ENCODE measurements at regions not wholly inside any gene's neighbourhood (a gene's known extent, or its start where the extent isn't known, plus 50 kb on each side); places are given as distances from the start of the nearest gene placed in this dataset.

GRCh38 chr14:64645220-64645892 is 58.9 kb upstream of the PLEKHG3 start:
- intact Hi-C loops (cut with micrococcal nuclease), result no loop called here
- Histone ChIP-seq H4K20me1 (ENCODE audit: insufficient read depth) (no peaks in the 10 kb centered on the region), H3K27ac (ENCODE audit: low read depth, low read length) (no peak overlapping the region), H3K79me2 (ENCODE audit: insufficient read depth, low read length) (no peaks in the 10 kb centered on the region), H3K9me2 (ENCODE audit: insufficient read depth) (no peaks in the 10 kb centered on the region), H3K9ac (ENCODE audit: low read length) (no peak overlapping the region), H3K4me1 (ENCODE audit: control insufficient read depth in 1 of 2, insufficient read depth in 2 of 2, low read length in 2 of 2) (peaks cover 0 to 3% of the 10 kb centered on the region in 2 experiments; a peak in 1 of 4 replicates), H3K36me3 (ENCODE audit: control insufficient read depth in 1 of 2, insufficient read depth in 2 of 2, low read length in 2 of 2) (no peaks in the 10 kb centered on the region), H3K9me3 (ENCODE audit: control insufficient read depth in 1 of 2, insufficient read depth in 1 of 2, low read depth in 1 of 2, low read length in 2 of 2) (no peaks in the 10 kb centered on the region; a peak in 1 of 4 replicates), H3K4me3 (replicated peaks in 1 of 2; ENCODE audit: low read depth in 1 of 2, low read length in 2 of 2) (no peak overlapping the region), H3K27me3 (ENCODE audit: insufficient read depth, low read length) (no peaks in the 10 kb centered on the region), H2AFZ (ENCODE audit: low read depth, low read length, poor library complexity, severe bottlenecking) (no peak overlapping the region), H3K4me2 (ENCODE audit: low read length) (no peak overlapping the region)
- ChIA-PET CTCF (interaction anchor here (1.8 kb wide), 1 partner anchor 9 kb away, joined by 9 read pairs; no protein-coding TSS in a partner anchor), POLR2A (no interaction called here), RAD21 (ENCODE audit: low non-redundant PET in 1 of 2, low total read pairs in 2 of 2, uncharacterized antibody in 2 of 2, unreplicated experiment in 2 of 2) (no interaction called here)
- TF ChIP-seq YY1 (IDR thresholded peaks at IDR 0.05; ENCODE audit: extremely low read depth, insufficient replicate concordance, low read depth, low read length), result no peak
- no peak for TF ChIP-seq ZNF274 (IDR thresholded peaks at IDR 0.05; ENCODE audit: low read depth, low read length)
- TF ChIP-seq SRF (IDR thresholded peaks at IDR 0.05; ENCODE audit: low read depth), result no peak
- no peak for TF ChIP-seq EGR1 (IDR thresholded peaks at IDR 0.05; ENCODE audit: low read depth)
- no peak for TF ChIP-seq TCF7L2 (IDR thresholded peaks at IDR 0.05; ENCODE audit: borderline replicate concordance, extremely low read depth, insufficient read depth, insufficient read length)
- TF ChIP-seq SIN3A (IDR thresholded peaks at IDR 0.05; ENCODE audit: low read depth), result no peak
- TF ChIP-seq POLR2A (IDR thresholded peaks at IDR 0.05; ENCODE audit: borderline replicate concordance, extremely low read depth, insufficient read depth, insufficient read length), result no peak
- TF ChIP-seq SP1 (IDR thresholded peaks at IDR 0.05; ENCODE audit: low read depth), result no peak
- TF ChIP-seq CEBPB (IDR thresholded peaks at IDR 0.05; ENCODE audit: low read depth), result no peak
- TF ChIP-seq POLR2AphosphoS5 (IDR thresholded peaks at IDR 0.05; ENCODE audit: low read depth, low read length), result no peak
- no peak for TF ChIP-seq REST (IDR thresholded peaks at IDR 0.05; ENCODE audit: low read depth)
- no peak for TF ChIP-seq CBX3 (IDR thresholded peaks at IDR 0.05; ENCODE audit: low read depth)
- no peak for TF ChIP-seq CTCF (IDR thresholded peaks at IDR 0.05 in 2 of 3, conservative IDR thresholded peaks at IDR 0.05 in 1 of 3; ENCODE audit: borderline replicate concordance in 1 of 3, insufficient read depth in 1 of 3, low read depth in 2 of 3, low read length in 2 of 3)
- TF ChIP-seq ZBTB33 (IDR thresholded peaks at IDR 0.05; ENCODE audit: extremely low read depth, insufficient replicate concordance, low read length), result no peak
- TF ChIP-seq EZH2 (IDR thresholded peaks at IDR 0.05), result no peak
- TF ChIP-seq FOSL1 (IDR thresholded peaks at IDR 0.05; ENCODE audit: low read depth), result no peak
- TF ChIP-seq ELF1 (IDR thresholded peaks at IDR 0.05; ENCODE audit: borderline replicate concordance, low read depth), result no peak
- TF ChIP-seq MAX (IDR thresholded peaks at IDR 0.05), result no peak
- no peak for TF ChIP-seq EZH2phosphoT487 (IDR thresholded peaks at IDR 0.05; ENCODE audit: borderline replicate concordance)
- TF ChIP-seq ATF3 (IDR thresholded peaks at IDR 0.05), result no peak
- DNase-seq (ENCODE audit: low read depth, low spot score), result no peak
- no TSS peak for BruUV-seq (replicated peaks)
- ATAC-seq, result no peak; the same call in 1 of the 2 replicates
